GM12878 (cell line): ENCODE measurements at regions not wholly inside any gene's neighbourhood (a gene's known extent, or its start where the extent isn't known, plus 50 kb on each side); places are given as distances from the start of the nearest gene placed in this dataset.

ENCODE experiments used
- ATAC-seq: fragments of 200-7000 bp; cut with Tn5 transposase; 3 replicates; pipeline ENCODE4 v1.9.1; 2020; ENCODE audit warnings: mild to moderate bottlenecking, moderate library complexity
- BruUV-seq: library from RNA; stranded (reverse); fragments of 400-500 nt; replicated peaks from 2 replicates; lab custom pipeline; 2021; lab: Mats Ljungman, UMichigan
- CTCF ChIA-PET: fragments of 300-600 bp; sonication (Branson Sonifier 250); formaldehyde crosslinking; extraction: SDS; loops from one replicate; lab custom pipeline; 2021; ENCODE audit warnings: inconsistent platforms; lab: Yijun Ruan, JAX
- POLR2A ChIA-PET: fragments of 350-600 bp; formaldehyde crosslinking; extraction: SDS; loops from one replicate; lab custom pipeline; 2021; ENCODE audit warnings: inconsistent platforms; lab: Charles Lee
- RAD21 ChIA-PET: fragments of 300-600 bp; sonication (Branson Sonifier 250); formaldehyde crosslinking; loops from one replicate; lab custom pipeline; 2023; ENCODE audit warnings: antibody characterized with exemption; ENCODE audit not compliant: unreplicated experiment; lab: Charles Lee
- SMC1A ChIA-PET: fragments of 300-600 bp; sonication (Branson Sonifier 250); formaldehyde crosslinking; loops from one replicate; lab custom pipeline; 2023; ENCODE audit not compliant: unreplicated experiment, uncharacterized antibody; lab: Charles Lee
- DNase-seq: peaks from one replicate; pipeline ENCODE4 v3.0.0-alpha.2; 2011; ENCODE audit warnings: low read depth, low spot score
- FAIRE-seq: peaks from 3 replicates; lab custom pipeline; 2011; peaks lifted over from hg19 to GRCh38; lab: Jason Lieb, UNC
- H2AFZ ChIP-seq: 2 replicates; pipeline ENCODE4 v1.6.0; 2011; ENCODE audit warnings: low read depth, low read length, control low read depth; ENCODE audit not compliant: control insufficient read depth
- H3K27ac ChIP-seq: 2 replicates; pipeline ENCODE4 v1.5.1; 2011; ENCODE audit warnings: control low read depth; ENCODE audit not compliant: control insufficient read depth, insufficient read depth
- H3K27me3 ChIP-seq, 2 experiments: replicated peaks in 1 of 2; 2 replicates each; pipeline versions ENCODE4 v1.6.0 to v1.6.1; 2011; ENCODE audit warnings: low read length in 1 of 2; ENCODE audit not compliant: control insufficient read depth in 2 of 2, insufficient read depth in 2 of 2
- H3K36me3 ChIP-seq, 2 experiments: 2 replicates each; pipeline ENCODE4 v1.5.1; 2011; ENCODE audit warnings: low read length in 1 of 2; ENCODE audit not compliant: control insufficient read depth in 2 of 2, insufficient read depth in 2 of 2
- H3K4me1 ChIP-seq: 2 replicates; pipeline ENCODE4 v1.6.1; 2011; ENCODE audit warnings: mild to moderate bottlenecking, low read length, moderate library complexity, mixed read lengths; ENCODE audit not compliant: control insufficient read depth, insufficient read depth
- H3K4me2 ChIP-seq: 2 replicates; pipeline ENCODE4 v1.6.0; 2011; ENCODE audit warnings: control low read depth; ENCODE audit not compliant: control insufficient read depth, insufficient read depth
- H3K4me3 ChIP-seq: fragments of 200-600 bp; sonication (generic); 2 replicates; pipeline ENCODE4 v1.5.1; 2016
- H3K79me2 ChIP-seq: 2 replicates; pipeline ENCODE4 v1.6.0; 2011; ENCODE audit warnings: low read length; ENCODE audit not compliant: control insufficient read depth, insufficient read depth
- H3K9ac ChIP-seq: 2 replicates; pipeline ENCODE4 v1.8.0; 2011; ENCODE audit warnings: low read length, control low read depth, mixed read lengths; ENCODE audit not compliant: control insufficient read depth, insufficient read depth
- H3K9me3 ChIP-seq: replicated peaks from 3 replicates; pipeline ENCODE4 v1.5.1; 2011; ENCODE audit warnings: mild to moderate bottlenecking, low read length; ENCODE audit not compliant: control insufficient read depth, insufficient read depth
- H4K20me1 ChIP-seq: 2 replicates; pipeline ENCODE4 v1.6.0; 2011; ENCODE audit not compliant: control insufficient read depth, insufficient read depth
- BACH1 ChIP-seq: fragments of 450-650 bp; IDR thresholded peaks from 2 replicates; pipeline ENCODE4 v1.6.1; 2017; ENCODE audit warnings: mild to moderate bottlenecking, borderline replicate concordance
- DPF2 ChIP-seq: fragments of 450-650 bp; IDR thresholded peaks from 2 replicates; pipeline ENCODE4 v1.6.1; 2017; ENCODE audit warnings: mild to moderate bottlenecking
- ELK1 ChIP-seq: IDR thresholded peaks from 2 replicates; pipeline ENCODE4 v1.6.1; 2012; ENCODE audit warnings: low read depth, low read length, improper control_type of control experiment
- FOS ChIP-seq: IDR thresholded peaks from 3 replicates; pipeline ENCODE4 v1.6.1; 2011; ENCODE audit warnings: borderline replicate concordance; ENCODE audit not compliant: insufficient read length; ENCODE audit errors: extremely low read depth
- SRF ChIP-seq, 2 experiments: IDR thresholded peaks; 2 replicates each; pipeline ENCODE4 v1.6.1; 2011; ENCODE audit warnings: low read depth in 2 of 2, low read length in 2 of 2, mild to moderate bottlenecking in 1 of 2, moderate library complexity in 1 of 2
- TBL1XR1 ChIP-seq: IDR thresholded peaks from 2 replicates; pipeline ENCODE4 v1.6.1; 2012; ENCODE audit warnings: low read depth, low read length, improper control_type of control experiment
- TCF7 ChIP-seq: IDR thresholded peaks from 2 replicates; pipeline ENCODE4 v1.6.1; 2014; ENCODE audit warnings: antibody characterized with exemption, borderline replicate concordance
- ZNF687 ChIP-seq: fragments of 450-650 bp; IDR thresholded peaks from 2 replicates; pipeline ENCODE4 v1.6.1; 2017; ENCODE audit warnings: mild to moderate bottlenecking, moderate library complexity
- WGBS: methylation state at CpG from one replicate; pipeline ENCODE4 v1.1.6; 2016; ENCODE audit warnings: low lambda C conversion rate; ENCODE audit not compliant: insufficient replicate concordance, insufficient coverage; ENCODE audit errors: missing lambda C conversion rate; 5-methylcytosine and 5-hydroxymethylcytosine counted together
- in situ Hi-C: fragments of 300-500 bp; cut with MboI; formaldehyde crosslinking; loops from 9 replicates; pipeline ENCODE4 v1.14.3; 2018; ENCODE audit warnings: mixed read lengths
- intact Hi-C: fragments of 100-400 bp; cut with micrococcal nuclease; formaldehyde crosslinking; loops from one replicate; pipeline ENCODE4 v1.14.2; 2022; ENCODE audit not compliant: unreplicated experiment

- Histone ChIP-seq H3K36me3 (no peaks in the 10 kb centered on the region), H3K27me3 (no peaks in the 10 kb centered on the region), H3K9me3 (no peaks in the 10 kb centered on the region), H3K4me2 (no peak overlapping the region), H3K4me1 (no peaks in the 10 kb centered on the region), H3K9ac (no peak overlapping the region), H3K27ac (no peak overlapping the region), H3K4me3 (no peak overlapping the region), H2AFZ (no peak overlapping the region), H3K79me2 (no peaks in the 10 kb centered on the region), H4K20me1 (no peaks in the 10 kb centered on the region)
- in situ Hi-C loops (no loop called here), intact Hi-C loops (no loop called here)
- DNase-seq (no peak), FAIRE-seq (no peak), ATAC-seq (no peak)
- ChIA-PET SMC1A (no interaction called here), RAD21 (no interaction called here), CTCF (no interaction called here), POLR2A (no interaction called here)
- TF ChIP-seq SRF (IDR thresholded peaks at IDR 0.05; ENCODE audit: low read depth in 2 of 2, low read length in 2 of 2) = no peak
- TF ChIP-seq TCF7 = no peak
- no peak for TF ChIP-seq ELK1
- no peak for TF ChIP-seq TBL1XR1
- no peak for TF ChIP-seq ZNF687
- no peak for TF ChIP-seq DPF2
- no peak for TF ChIP-seq BACH1
- no peak for TF ChIP-seq FOS
- BruUV-seq = no TSS peak
- WGBS = 10% methylated on average over 3 of the region's 3 CpGs
Measured at GRCh38 chr7:153452661-153453060, 599.5 kb upstream of the DPP6 start.
